Coronary artery (tissue), 2 donors: ENCODE measurements at regions not wholly inside any gene's neighbourhood (a gene's known extent, or its start where the extent isn't known, plus 50 kb on each side); places are given as distances from the start of the nearest gene placed in this dataset.
A peak's percentile ranks its signal among the peaks of the same experiment; 100 is the strongest.

Experiments
- DNase-seq: peaks from one replicate; pipeline ENCODE4 v3.0.0-alpha.2; 2017; ENCODE audit warnings: low spot score
- H3K27ac ChIP-seq, 2 donors: fragments of 200-600 bp; sonication (generic); one replicate each; pipeline ENCODE4 v1.5.1; 2016 to 2019
- H3K4me3 ChIP-seq: fragments of 200-600 bp; sonication (generic); 2 replicates; pipeline ENCODE4 v1.5.1; 2016; ENCODE audit warnings: mild to moderate bottlenecking, moderate library complexity
- CTCF ChIP-seq: fragments of 200-600 bp; sonication (generic); IDR thresholded peaks from one replicate; pipeline ENCODE4 v1.5.1; 2019; ENCODE audit warnings: antibody characterized with exemption

DNA sequence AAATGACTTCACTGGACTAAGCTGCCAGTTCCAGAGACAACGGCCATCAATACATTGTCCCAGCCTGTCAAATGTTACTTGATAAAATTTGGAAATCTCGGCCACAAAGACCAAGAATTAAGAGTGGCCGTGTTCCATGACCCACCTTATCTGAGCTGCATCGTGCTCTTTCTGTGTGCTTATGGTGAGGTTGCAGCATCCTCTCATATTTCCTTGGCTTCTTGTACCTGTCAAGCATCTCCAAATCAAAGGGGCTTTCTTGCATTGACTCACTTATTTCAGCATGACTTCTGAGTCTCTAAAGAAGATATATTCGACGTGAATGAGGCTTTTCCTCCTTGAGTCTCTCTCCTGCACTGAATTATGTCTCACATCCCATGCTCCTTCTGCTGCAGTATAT, 421.7 kb downstream of the MCTP2 start:
- Histone ChIP-seq H3K4me3 (no peak overlapping the region), H3K27ac (no peak overlapping the region)
- no peak for TF ChIP-seq CTCF
- DNase-seq: no peak

- DNase-seq: no peak
- Histone ChIP-seq H3K4me3 (no peak overlapping the region), H3K27ac (no peak overlapping the region)
- TF ChIP-seq CTCF: no peak
Measured at GRCh38 chr15:94655249-94655880, 424.0 kb downstream of the MCTP2 start.

- DNase-seq: no peak
- no peak for TF ChIP-seq CTCF
- Histone ChIP-seq H3K27ac (no peak overlapping the region), H3K4me3 (no peak overlapping the region)
Measured at GRCh38 chr15:94665676-94666441, 434.5 kb downstream of the MCTP2 start.

GRCh38 chr15:94666553-94666952, 435.2 kb downstream of the MCTP2 start:
- Histone ChIP-seq H3K4me3 (no peak overlapping the region), H3K27ac (no peak overlapping the region)
- no peak for DNase-seq
- TF ChIP-seq CTCF: no peak

DNA sequence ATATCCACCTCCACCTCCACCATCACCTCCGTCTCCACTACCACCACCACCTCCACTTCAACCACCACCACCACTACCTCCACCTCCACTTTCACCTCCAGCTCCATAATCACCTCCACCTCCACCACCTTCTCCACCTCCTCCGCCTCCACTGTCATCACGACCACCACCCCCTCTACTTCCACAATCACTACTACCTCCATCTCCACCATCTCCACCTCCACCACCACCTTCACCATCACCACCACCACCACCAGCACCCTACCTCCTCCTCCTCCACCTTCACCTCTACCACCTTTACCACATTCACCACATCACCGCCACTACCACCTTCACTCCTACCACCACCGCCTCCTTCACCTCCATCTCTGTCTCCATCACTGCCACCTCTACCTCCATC, 435.7 kb downstream of the MCTP2 start:
- TF ChIP-seq CTCF: no peak
- DNase-seq: no peak
- Histone ChIP-seq H3K4me3 (no peak overlapping the region), H3K27ac (no peak overlapping the region)

DNA sequence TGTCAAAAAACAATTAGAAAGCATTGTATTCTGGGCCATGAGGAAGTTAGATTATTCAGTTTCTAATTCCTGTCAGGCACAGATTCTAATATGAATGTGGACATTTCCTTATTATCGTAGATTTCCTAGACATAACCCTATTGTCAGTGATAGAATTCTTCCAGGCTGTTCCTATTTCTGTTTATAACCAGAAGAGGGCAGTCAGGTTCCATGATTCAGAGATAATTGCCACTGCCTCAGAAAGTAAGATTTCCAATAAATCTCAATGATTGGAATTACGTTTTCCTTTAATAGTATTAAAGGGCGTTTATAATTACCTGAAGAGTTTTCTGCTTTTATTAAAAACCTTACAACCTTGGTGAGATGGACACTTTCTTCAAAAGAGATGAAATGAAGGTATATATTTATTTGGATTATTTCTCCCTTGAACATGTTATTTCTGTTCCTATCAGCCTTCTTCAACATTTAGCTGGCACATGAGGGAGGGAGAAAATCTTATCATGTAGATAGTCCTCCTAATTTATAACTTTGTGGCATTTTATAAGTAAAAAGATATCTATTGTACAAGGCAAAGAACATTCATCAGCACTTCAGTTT, 439.2 kb downstream of the MCTP2 start:
- no peak for DNase-seq
- peak; percentile 59 for TF ChIP-seq CTCF
- H3K4me3 ChIP-seq: no peak overlapping the region
- peak overlapping the region in 1 of 2 donors; percentile 27 for H3K27ac ChIP-seq
